ENCODE measurements at regions not wholly inside any gene's neighbourhood (a gene's known extent, or its start where the extent isn't known, plus 50 kb on each side); places are given as distances from the start of the nearest gene placed in this dataset.

DNA sequence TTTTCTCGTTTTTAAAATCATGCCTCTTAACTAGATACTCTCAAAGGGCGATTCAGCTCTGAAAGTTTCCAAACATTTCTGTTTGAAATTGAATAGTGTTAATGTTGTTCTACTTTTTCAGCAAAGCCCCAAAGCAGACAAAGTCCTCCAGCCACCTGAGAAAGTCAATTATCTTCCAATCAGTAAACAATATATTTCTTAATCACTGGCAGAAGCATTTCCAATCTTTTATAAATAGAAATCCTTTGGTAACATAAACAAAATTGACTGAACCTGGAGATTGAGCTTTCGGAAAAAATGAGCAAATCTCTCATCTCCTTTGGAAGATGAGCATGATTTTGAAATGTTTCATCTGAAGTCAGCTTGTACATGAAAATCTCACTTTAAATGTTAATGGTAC is 84.4 kb upstream of the FIBIN start (continued):
- TF ChIP-seq, protein P1, sequence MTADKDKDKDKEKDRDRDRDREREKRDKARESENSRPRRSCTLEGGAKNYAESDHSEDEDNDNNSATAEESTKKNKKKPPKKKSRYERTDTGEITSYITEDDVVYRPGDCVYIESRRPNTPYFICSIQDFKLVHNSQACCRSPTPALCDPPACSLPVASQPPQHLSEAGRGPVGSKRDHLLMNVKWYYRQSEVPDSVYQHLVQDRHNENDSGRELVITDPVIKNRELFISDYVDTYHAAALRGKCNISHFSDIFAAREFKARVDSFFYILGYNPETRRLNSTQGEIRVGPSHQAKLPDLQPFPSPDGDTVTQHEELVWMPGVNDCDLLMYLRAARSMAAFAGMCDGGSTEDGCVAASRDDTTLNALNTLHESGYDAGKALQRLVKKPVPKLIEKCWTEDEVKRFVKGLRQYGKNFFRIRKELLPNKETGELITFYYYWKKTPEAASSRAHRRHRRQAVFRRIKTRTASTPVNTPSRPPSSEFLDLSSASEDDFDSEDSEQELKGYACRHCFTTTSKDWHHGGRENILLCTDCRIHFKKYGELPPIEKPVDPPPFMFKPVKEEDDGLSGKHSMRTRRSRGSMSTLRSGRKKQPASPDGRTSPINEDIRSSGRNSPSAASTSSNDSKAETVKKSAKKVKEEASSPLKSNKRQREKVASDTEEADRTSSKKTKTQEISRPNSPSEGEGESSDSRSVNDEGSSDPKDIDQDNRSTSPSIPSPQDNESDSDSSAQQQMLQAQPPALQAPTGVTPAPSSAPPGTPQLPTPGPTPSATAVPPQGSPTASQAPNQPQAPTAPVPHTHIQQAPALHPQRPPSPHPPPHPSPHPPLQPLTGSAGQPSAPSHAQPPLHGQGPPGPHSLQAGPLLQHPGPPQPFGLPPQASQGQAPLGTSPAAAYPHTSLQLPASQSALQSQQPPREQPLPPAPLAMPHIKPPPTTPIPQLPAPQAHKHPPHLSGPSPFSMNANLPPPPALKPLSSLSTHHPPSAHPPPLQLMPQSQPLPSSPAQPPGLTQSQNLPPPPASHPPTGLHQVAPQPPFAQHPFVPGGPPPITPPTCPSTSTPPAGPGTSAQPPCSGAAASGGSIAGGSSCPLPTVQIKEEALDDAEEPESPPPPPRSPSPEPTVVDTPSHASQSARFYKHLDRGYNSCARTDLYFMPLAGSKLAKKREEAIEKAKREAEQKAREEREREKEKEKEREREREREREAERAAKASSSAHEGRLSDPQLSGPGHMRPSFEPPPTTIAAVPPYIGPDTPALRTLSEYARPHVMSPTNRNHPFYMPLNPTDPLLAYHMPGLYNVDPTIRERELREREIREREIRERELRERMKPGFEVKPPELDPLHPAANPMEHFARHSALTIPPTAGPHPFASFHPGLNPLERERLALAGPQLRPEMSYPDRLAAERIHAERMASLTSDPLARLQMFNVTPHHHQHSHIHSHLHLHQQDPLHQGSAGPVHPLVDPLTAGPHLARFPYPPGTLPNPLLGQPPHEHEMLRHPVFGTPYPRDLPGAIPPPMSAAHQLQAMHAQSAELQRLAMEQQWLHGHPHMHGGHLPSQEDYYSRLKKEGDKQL (CRISPR knock-in tag; IDR thresholded peaks at IDR 0.05; ENCODE audit: borderline replicate concordance), result no peak
- TF ChIP-seq, protein P2, sequence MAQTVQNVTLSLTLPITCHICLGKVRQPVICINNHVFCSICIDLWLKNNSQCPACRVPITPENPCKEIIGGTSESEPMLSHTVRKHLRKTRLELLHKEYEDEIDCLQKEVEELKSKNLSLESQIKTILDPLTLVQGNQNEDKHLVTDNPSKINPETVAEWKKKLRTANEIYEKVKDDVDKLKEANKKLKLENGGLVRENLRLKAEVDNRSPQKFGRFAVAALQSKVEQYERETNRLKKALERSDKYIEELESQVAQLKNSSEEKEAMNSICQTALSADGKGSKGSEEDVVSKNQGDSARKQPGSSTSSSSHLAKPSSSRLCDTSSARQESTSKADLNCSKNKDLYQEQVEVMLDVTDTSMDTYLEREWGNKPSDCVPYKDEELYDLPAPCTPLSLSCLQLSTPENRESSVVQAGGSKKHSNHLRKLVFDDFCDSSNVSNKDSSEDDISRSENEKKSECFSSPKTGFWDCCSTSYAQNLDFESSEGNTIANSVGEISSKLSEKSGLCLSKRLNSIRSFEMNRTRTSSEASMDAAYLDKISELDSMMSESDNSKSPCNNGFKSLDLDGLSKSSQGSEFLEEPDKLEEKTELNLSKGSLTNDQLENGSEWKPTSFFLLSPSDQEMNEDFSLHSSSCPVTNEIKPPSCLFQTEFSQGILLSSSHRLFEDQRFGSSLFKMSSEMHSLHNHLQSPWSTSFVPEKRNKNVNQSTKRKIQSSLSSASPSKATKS (CRISPR knock-in tag; IDR thresholded peaks at IDR 0.05), result no peak
- TF ChIP-seq, protein P3, sequence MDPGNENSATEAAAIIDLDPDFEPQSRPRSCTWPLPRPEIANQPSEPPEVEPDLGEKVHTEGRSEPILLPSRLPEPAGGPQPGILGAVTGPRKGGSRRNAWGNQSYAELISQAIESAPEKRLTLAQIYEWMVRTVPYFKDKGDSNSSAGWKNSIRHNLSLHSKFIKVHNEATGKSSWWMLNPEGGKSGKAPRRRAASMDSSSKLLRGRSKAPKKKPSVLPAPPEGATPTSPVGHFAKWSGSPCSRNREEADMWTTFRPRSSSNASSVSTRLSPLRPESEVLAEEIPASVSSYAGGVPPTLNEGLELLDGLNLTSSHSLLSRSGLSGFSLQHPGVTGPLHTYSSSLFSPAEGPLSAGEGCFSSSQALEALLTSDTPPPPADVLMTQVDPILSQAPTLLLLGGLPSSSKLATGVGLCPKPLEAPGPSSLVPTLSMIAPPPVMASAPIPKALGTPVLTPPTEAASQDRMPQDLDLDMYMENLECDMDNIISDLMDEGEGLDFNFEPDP (CRISPR knock-in tag; IDR thresholded peaks at IDR 0.05), result no peak
- TF ChIP-seq ZNF124 (CRISPR knock-in tag; IDR thresholded peaks at IDR 0.05) (no peak), CHD1 (IDR thresholded peaks at IDR 0.05; ENCODE audit: low read length) (no peak), ZKSCAN1 (IDR thresholded peaks at IDR 0.05; ENCODE audit: low read depth, low read length) (no peak)

All from K562 (cell line).